ENCODE measurements at regions not wholly inside any gene's neighbourhood (a gene's known extent, or its start where the extent isn't known, plus 50 kb on each side); places are given as distances from the start of the nearest gene placed in this dataset.

DNA sequence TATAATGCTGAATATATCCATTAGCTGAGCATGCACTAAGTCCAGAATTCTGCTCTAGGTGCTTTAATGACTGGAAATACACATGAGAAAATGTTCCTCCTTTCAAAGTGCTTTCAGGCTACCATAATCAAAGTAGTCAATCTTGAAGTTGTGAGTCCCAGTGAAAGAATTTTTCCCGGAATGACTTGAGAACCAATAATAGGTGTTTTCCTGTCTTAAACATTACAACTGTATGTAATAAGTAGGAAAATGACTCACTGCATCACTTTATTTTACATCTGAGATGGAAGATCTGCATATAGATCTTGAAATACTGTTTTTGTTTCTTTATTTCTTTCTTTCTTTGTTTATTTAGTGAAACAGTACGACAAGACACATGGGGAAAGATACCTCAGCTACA lies 437.4 kb upstream of the JAG1 start:
- Histone ChIP-seq H2AFZ (peak overlapping the region; percentile 12; the same call in 1 of the 2 replicates), H3F3A (replicated peaks; ENCODE audit: low read depth) (no peaks in the 10 kb centered on the region), H3K9me2 (ENCODE audit: insufficient read depth) (no peaks in the 10 kb centered on the region), H3K27ac (ENCODE audit: low read depth) (no peak overlapping the region), H3K4me2 (no peak overlapping the region), H3K36me3 (ENCODE audit: insufficient read depth) (no peaks in the 10 kb centered on the region), H3K4me3 (no peak overlapping the region), H3K79me2 (replicated peaks; ENCODE audit: insufficient read depth) (no peaks in the 10 kb centered on the region), H3K4me1 (ENCODE audit: insufficient read depth) (no peaks in the 10 kb centered on the region), H4K20me1 (replicated peaks; ENCODE audit: insufficient read depth) (no peaks in the 10 kb centered on the region), H3K27me3 (ENCODE audit: insufficient read depth) (no peaks in the 10 kb centered on the region)
- no peak for ATAC-seq
- H3K36me3 Mint-ChIP-seq (ENCODE audit: low read depth): no peaks in the 10 kb centered on the region
- H3K4me1 Mint-ChIP-seq: peaks cover 7% of the 10 kb centered on the region
- H3K9me3 Mint-ChIP-seq: no peaks in the 10 kb centered on the region
- no peaks in the 10 kb centered on the region for H3K27me3 Mint-ChIP-seq (ENCODE audit: insufficient read depth, low read depth, poor library complexity)
- TF ChIP-seq EZH2phosphoT487 (IDR thresholded peaks at IDR 0.05; ENCODE audit: unreplicated experiment): no peak
- TF ChIP-seq CREB1 (CRISPR knock-in tag; IDR thresholded peaks at IDR 0.05; ENCODE audit: low read depth): no peak
- TF ChIP-seq NANOG (IDR thresholded peaks at IDR 0.05; ENCODE audit: borderline replicate concordance): no peak
- TF ChIP-seq, protein P1, sequence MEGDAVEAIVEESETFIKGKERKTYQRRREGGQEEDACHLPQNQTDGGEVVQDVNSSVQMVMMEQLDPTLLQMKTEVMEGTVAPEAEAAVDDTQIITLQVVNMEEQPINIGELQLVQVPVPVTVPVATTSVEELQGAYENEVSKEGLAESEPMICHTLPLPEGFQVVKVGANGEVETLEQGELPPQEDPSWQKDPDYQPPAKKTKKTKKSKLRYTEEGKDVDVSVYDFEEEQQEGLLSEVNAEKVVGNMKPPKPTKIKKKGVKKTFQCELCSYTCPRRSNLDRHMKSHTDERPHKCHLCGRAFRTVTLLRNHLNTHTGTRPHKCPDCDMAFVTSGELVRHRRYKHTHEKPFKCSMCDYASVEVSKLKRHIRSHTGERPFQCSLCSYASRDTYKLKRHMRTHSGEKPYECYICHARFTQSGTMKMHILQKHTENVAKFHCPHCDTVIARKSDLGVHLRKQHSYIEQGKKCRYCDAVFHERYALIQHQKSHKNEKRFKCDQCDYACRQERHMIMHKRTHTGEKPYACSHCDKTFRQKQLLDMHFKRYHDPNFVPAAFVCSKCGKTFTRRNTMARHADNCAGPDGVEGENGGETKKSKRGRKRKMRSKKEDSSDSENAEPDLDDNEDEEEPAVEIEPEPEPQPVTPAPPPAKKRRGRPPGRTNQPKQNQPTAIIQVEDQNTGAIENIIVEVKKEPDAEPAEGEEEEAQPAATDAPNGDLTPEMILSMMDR (conservative IDR thresholded peaks at IDR 0.05; ENCODE audit: low read depth in 2 of 2): no peak
- TF ChIP-seq, protein P2, sequence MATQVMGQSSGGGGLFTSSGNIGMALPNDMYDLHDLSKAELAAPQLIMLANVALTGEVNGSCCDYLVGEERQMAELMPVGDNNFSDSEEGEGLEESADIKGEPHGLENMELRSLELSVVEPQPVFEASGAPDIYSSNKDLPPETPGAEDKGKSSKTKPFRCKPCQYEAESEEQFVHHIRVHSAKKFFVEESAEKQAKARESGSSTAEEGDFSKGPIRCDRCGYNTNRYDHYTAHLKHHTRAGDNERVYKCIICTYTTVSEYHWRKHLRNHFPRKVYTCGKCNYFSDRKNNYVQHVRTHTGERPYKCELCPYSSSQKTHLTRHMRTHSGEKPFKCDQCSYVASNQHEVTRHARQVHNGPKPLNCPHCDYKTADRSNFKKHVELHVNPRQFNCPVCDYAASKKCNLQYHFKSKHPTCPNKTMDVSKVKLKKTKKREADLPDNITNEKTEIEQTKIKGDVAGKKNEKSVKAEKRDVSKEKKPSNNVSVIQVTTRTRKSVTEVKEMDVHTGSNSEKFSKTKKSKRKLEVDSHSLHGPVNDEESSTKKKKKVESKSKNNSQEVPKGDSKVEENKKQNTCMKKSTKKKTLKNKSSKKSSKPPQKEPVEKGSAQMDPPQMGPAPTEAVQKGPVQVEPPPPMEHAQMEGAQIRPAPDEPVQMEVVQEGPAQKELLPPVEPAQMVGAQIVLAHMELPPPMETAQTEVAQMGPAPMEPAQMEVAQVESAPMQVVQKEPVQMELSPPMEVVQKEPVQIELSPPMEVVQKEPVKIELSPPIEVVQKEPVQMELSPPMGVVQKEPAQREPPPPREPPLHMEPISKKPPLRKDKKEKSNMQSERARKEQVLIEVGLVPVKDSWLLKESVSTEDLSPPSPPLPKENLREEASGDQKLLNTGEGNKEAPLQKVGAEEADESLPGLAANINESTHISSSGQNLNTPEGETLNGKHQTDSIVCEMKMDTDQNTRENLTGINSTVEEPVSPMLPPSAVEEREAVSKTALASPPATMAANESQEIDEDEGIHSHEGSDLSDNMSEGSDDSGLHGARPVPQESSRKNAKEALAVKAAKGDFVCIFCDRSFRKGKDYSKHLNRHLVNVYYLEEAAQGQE (IDR thresholded peaks at IDR 0.05; ENCODE audit: unreplicated experiment): no peak
- TF ChIP-seq EZH2 (IDR thresholded peaks at IDR 0.05; ENCODE audit: low read depth, unreplicated experiment): no peak
- no peak for TF ChIP-seq POLR2AphosphoS5 (IDR thresholded peaks at IDR 0.05; ENCODE audit: low read depth)
- TF ChIP-seq JUNB (IDR thresholded peaks at IDR 0.05; ENCODE audit: unreplicated experiment): no peak
- no peak for TF ChIP-seq ZNF331 (CRISPR knock-in tag; IDR thresholded peaks at IDR 0.05; ENCODE audit: low read depth)
- TF ChIP-seq, protein P3, sequence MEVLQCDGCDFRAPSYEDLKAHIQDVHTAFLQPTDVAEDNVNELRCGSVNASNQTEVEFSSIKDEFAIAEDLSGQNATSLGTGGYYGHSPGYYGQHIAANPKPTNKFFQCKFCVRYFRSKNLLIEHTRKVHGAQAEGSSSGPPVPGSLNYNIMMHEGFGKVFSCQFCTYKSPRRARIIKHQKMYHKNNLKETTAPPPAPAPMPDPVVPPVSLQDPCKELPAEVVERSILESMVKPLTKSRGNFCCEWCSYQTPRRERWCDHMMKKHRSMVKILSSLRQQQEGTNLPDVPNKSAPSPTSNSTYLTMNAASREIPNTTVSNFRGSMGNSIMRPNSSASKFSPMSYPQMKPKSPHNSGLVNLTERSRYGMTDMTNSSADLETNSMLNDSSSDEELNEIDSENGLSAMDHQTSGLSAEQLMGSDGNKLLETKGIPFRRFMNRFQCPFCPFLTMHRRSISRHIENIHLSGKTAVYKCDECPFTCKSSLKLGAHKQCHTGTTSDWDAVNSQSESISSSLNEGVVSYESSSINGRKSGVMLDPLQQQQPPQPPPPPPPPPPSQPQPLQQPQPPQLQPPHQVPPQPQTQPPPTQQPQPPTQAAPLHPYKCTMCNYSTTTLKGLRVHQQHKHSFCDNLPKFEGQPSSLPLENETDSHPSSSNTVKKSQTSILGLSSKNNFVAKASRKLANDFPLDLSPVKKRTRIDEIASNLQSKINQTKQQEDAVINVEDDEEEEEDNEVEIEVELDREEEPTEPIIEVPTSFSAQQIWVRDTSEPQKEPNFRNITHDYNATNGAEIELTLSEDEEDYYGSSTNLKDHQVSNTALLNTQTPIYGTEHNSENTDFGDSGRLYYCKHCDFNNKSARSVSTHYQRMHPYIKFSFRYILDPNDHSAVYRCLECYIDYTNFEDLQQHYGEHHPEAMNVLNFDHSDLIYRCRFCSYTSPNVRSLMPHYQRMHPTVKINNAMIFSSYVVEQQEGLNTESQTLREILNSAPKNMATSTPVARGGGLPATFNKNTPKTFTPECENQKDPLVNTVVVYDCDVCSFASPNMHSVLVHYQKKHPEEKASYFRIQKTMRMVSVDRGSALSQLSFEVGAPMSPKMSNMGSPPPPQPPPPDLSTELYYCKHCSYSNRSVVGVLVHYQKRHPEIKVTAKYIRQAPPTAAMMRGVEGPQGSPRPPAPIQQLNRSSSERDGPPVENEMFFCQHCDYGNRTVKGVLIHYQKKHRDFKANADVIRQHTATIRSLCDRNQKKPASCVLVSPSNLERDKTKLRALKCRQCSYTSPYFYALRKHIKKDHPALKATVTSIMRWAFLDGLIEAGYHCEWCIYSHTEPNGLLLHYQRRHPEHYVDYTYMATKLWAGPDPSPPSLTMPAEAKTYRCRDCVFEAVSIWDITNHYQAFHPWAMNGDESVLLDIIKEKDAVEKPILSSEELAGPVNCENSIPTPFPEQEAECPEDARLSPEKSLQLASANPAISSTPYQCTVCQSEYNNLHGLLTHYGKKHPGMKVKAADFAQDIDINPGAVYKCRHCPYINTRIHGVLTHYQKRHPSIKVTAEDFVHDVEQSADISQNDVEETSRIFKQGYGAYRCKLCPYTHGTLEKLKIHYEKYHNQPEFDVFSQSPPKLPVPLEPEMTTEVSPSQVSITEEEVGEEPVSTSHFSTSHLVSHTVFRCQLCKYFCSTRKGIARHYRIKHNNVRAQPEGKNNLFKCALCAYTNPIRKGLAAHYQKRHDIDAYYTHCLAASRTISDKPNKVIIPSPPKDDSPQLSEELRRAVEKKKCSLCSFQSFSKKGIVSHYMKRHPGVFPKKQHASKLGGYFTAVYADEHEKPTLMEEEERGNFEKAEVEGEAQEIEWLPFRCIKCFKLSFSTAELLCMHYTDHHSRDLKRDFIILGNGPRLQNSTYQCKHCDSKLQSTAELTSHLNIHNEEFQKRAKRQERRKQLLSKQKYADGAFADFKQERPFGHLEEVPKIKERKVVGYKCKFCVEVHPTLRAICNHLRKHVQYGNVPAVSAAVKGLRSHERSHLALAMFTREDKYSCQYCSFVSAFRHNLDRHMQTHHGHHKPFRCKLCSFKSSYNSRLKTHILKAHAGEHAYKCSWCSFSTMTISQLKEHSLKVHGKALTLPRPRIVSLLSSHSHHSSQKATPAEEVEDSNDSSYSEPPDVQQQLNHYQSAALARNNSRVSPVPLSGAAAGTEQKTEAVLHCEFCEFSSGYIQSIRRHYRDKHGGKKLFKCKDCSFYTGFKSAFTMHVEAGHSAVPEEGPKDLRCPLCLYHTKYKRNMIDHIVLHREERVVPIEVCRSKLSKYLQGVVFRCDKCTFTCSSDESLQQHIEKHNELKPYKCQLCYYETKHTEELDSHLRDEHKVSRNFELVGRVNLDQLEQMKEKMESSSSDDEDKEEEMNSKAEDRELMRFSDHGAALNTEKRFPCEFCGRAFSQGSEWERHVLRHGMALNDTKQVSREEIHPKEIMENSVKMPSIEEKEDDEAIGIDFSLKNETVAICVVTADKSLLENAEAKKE (CRISPR knock-in tag; IDR thresholded peaks at IDR 0.05): no peak
- no peak for TF ChIP-seq STAT1 (IDR thresholded peaks at IDR 0.05; ENCODE audit: unreplicated experiment)
- TF ChIP-seq ZNF114 (CRISPR knock-in tag; IDR thresholded peaks at IDR 0.05): no peak
- TF ChIP-seq, protein P4, sequence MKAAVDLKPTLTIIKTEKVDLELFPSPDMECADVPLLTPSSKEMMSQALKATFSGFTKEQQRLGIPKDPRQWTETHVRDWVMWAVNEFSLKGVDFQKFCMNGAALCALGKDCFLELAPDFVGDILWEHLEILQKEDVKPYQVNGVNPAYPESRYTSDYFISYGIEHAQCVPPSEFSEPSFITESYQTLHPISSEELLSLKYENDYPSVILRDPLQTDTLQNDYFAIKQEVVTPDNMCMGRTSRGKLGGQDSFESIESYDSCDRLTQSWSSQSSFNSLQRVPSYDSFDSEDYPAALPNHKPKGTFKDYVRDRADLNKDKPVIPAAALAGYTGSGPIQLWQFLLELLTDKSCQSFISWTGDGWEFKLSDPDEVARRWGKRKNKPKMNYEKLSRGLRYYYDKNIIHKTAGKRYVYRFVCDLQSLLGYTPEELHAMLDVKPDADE (IDR thresholded peaks at IDR 0.05): no peak
- DNase-seq (ENCODE audit: low spot score): no peak
- H3K4me3 Mint-ChIP-seq: no peak overlapping the region
- no peak overlapping the region for H3K27ac Mint-ChIP-seq

Measured in GM23338 (cell line).